Right lobe of liver (tissue), 6 donors: ENCODE measurements at regions not wholly inside any gene's neighbourhood (a gene's known extent, or its start where the extent isn't known, plus 50 kb on each side); places are given as distances from the start of the nearest gene placed in this dataset.

Experiments
- ATAC-seq, 4 donors: fragments of 200-7000 bp; cut with Tn5 transposase; one replicate each; pipeline ENCODE4 v1.9.1; 2020; ENCODE audit warnings: mild to moderate bottlenecking in 4 of 4, moderate library complexity in 4 of 4
- DNase-seq, 3 donors: peaks; one replicate each; pipeline ENCODE4 v3.0.0-alpha.2; 2020
- H3K27ac ChIP-seq, 3 donors: fragments of 200-600 bp; one replicate each; pipeline ENCODE4 v1.8.0; 2022
- H3K27me3 ChIP-seq, 2 donors: fragments of 200-600 bp; one replicate each; pipeline ENCODE4 v1.8.0; 2022
- H3K36me3 ChIP-seq, 4 donors: fragments of 200-600 bp; sonication (generic) in 1 of 4; one replicate each; pipeline versions ENCODE4 v1.5.1 to v1.8.0; 2017 to 2022; ENCODE audit warnings: control low read depth in 1 of 4
- H3K4me1 ChIP-seq, 4 donors: fragments of 200-600 bp; sonication (generic) in 1 of 4; one replicate each; pipeline versions ENCODE4 v1.5.1 to v1.8.0; 2017 to 2022; ENCODE audit warnings: control low read depth in 1 of 4
- H3K4me3 ChIP-seq, 3 donors: fragments of 200-600 bp; one replicate each; pipeline ENCODE4 v1.8.0; 2022
- H3K9me3 ChIP-seq, 4 donors: fragments of 200-600 bp; sonication (generic) in 1 of 4; one replicate each; pipeline versions ENCODE4 v1.5.1 to v1.8.0; 2017 to 2022; ENCODE audit warnings: control low read depth in 1 of 4
- POLR2A ChIP-seq: fragments of 450-650 bp; IDR thresholded peaks from one replicate; pipeline ENCODE4 v1.6.1; 2017; ENCODE audit warnings: antibody characterized with exemption, mild to moderate bottlenecking
- WGBS: methylation state at CpG from one replicate; pipeline ENCODE4 v1.1.6; 2018; ENCODE audit warnings: low coverage, low lambda C conversion rate; ENCODE audit not compliant: insufficient coverage; ENCODE audit errors: missing lambda C conversion rate; 5-methylcytosine and 5-hydroxymethylcytosine counted together
- intact Hi-C, 2 donors: fragments of 100-400 bp; cut with DNase I; formaldehyde crosslinking; loops; one replicate each; pipeline versions ENCODE4 v1.11.2 to v1.14.1; 2022
- TF ChIP-seq, protein P1 (sequence below), 4 donors: fragments of 200-600 bp in 3 of 4; fragments of 450-650 bp in 1 of 4; IDR thresholded peaks; one replicate each; pipeline versions ENCODE4 v1.5.1 to v1.8.0; 2016 to 2022; ENCODE audit warnings: antibody characterized with exemption in 4 of 4, mild to moderate bottlenecking in 2 of 4
- donor health status: DM: no; HTN: yes; CAD: no.
- donor health status: DM: no; HTN: no; CAD: no.
- donor health status: DM: no; HTN: no; CAD: no.
- donor health status: DM: no; HTN: yes; CAD: no.
- donor health status: DM: no; HTN: yes; CAD: no.

- intact Hi-C loops = no loop called here
- Histone ChIP-seq H3K9me3 (no peaks in the 10 kb centered on the region), H3K27ac (no peak overlapping the region), H3K4me3 (no peak overlapping the region), H3K36me3 (no peaks in the 10 kb centered on the region), H3K4me1 (no peaks in the 10 kb centered on the region), H3K27me3 (no peaks in the 10 kb centered on the region)
- no peak for TF ChIP-seq POLR2A
- TF ChIP-seq, protein P1, sequence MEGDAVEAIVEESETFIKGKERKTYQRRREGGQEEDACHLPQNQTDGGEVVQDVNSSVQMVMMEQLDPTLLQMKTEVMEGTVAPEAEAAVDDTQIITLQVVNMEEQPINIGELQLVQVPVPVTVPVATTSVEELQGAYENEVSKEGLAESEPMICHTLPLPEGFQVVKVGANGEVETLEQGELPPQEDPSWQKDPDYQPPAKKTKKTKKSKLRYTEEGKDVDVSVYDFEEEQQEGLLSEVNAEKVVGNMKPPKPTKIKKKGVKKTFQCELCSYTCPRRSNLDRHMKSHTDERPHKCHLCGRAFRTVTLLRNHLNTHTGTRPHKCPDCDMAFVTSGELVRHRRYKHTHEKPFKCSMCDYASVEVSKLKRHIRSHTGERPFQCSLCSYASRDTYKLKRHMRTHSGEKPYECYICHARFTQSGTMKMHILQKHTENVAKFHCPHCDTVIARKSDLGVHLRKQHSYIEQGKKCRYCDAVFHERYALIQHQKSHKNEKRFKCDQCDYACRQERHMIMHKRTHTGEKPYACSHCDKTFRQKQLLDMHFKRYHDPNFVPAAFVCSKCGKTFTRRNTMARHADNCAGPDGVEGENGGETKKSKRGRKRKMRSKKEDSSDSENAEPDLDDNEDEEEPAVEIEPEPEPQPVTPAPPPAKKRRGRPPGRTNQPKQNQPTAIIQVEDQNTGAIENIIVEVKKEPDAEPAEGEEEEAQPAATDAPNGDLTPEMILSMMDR (IDR thresholded peaks at IDR 0.05) = no peak
- WGBS = 62% methylated on average over 4 of the region's 5 CpGs
- ATAC-seq (no peak), DNase-seq (no peak)
Observed at GRCh38 chr20:39378776-39379175, 416.6 kb downstream of the DHX35 start.

- no peak for ATAC-seq
- H3K36me3 ChIP-seq = no peaks in the 10 kb centered on the region
- no peaks in the 10 kb centered on the region for H3K4me1 ChIP-seq
- no peak overlapping the region for H3K4me3 ChIP-seq
- TF ChIP-seq, protein P1 (IDR thresholded peaks at IDR 0.05) = no peak
- no peak for TF ChIP-seq POLR2A
- no peak for DNase-seq
- 47% methylated on average over 4 of the region's 4 CpGs for WGBS
- H3K27me3 ChIP-seq = peaks cover 0 to 3% of the 10 kb centered on the region in 2 donors
- intact Hi-C loops = no loop called here
- no peaks in the 10 kb centered on the region for H3K9me3 ChIP-seq
- H3K27ac ChIP-seq = no peak overlapping the region
Observed at GRCh38 chr20:39376788-39377187, 414.6 kb downstream of the DHX35 start.

DNA sequence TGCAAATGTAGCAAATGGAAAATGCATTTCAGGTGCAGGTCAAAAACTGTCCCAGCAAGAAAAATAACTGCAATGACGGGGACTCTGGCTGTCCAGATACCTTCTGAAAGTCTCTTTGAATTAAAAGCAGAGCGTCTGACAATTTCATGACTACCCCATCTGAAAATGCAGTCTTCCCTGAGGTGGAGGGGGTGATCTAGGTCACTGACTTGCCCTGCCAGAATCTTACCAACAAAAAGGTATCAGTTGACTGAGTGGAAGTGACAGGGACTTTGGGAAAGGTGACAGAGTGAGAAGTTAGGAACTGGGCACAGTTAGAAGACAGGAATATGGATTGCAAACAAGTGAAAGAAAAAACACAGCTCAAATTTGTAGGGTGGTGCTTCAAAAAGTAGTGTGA, 402.2 kb downstream of the DHX35 start:
- Histone ChIP-seq H3K4me1 (no peaks in the 10 kb centered on the region), H3K4me3 (no peak overlapping the region), H3K27me3 (no peaks in the 10 kb centered on the region), H3K27ac (no peak overlapping the region), H3K36me3 (no peaks in the 10 kb centered on the region), H3K9me3 (no peaks in the 10 kb centered on the region)
- no peak for DNase-seq
- TF ChIP-seq POLR2A = no peak
- TF ChIP-seq, protein P1 (IDR thresholded peaks at IDR 0.05) = no peak
- no peak for ATAC-seq
- intact Hi-C loops = no loop called here
- 68% methylated on average over 2 of the region's 2 CpGs for WGBS

GRCh38 chr20:39359981-39360620, 398.0 kb downstream of the DHX35 start:
- no peak overlapping the region for H3K27ac ChIP-seq
- H3K9me3 ChIP-seq = no peaks in the 10 kb centered on the region
- H3K4me1 ChIP-seq = no peaks in the 10 kb centered on the region
- DNase-seq = no peak
- TF ChIP-seq, protein P1 (IDR thresholded peaks at IDR 0.05) = no peak
- no peak for TF ChIP-seq POLR2A
- intact Hi-C loops = no loop called here
- 64% methylated on average over 3 of the region's 4 CpGs for WGBS
- no peaks in the 10 kb centered on the region for H3K36me3 ChIP-seq
- H3K27me3 ChIP-seq = no peaks in the 10 kb centered on the region
- no peak overlapping the region for H3K4me3 ChIP-seq
- no peak for ATAC-seq

DNA sequence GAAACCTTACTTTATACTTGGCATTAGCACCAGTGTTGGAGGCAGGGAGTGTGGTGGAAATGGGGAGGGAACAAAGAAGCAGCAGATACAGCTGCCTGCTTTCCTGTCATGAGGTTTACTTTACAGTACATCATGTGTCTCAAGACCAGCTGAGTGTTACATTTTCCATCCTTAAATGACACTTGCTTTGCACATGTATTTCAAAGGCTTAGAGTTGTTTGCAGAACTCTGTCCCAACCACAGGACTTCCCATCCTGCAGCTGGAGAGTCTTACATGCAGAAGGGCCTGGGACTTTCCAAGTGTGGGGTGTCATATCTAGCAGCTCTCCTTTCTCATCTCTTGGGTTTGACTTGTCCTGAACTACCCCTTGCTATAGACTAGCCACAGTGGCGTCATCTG, 395.9 kb downstream of the DHX35 start:
- H3K36me3 ChIP-seq = no peaks in the 10 kb centered on the region
- H3K4me3 ChIP-seq = no peak overlapping the region
- DNase-seq (no peak), ATAC-seq (peak; percentile 32 to 73 (median 58))
- no peaks in the 10 kb centered on the region for H3K4me1 ChIP-seq
- H3K27me3 ChIP-seq = no peaks in the 10 kb centered on the region
- TF ChIP-seq, protein P1 (IDR thresholded peaks at IDR 0.05) = no peak
- TF ChIP-seq POLR2A = no peak
- no peaks in the 10 kb centered on the region for H3K9me3 ChIP-seq
- WGBS = no CpG with 5 or more reads among the region's 1 CpG
- intact Hi-C loops = no loop called here
- no peak overlapping the region for H3K27ac ChIP-seq
